Stomach (tissue), 8 donors: ENCODE measurements at regions not wholly inside any gene's neighbourhood (a gene's known extent, or its start where the extent isn't known, plus 50 kb on each side); places are given as distances from the start of the nearest gene placed in this dataset.

ENCODE experiments used
- DNase-seq, 2 donors: peaks; one replicate each; pipeline versions ENCODE4 v3.0.0 to v3.0.0-alpha.2; 2013 to 2019
- H3K27ac ChIP-seq, 5 donors: fragments of 200-600 bp in 4 of 5; sonication (generic) in 4 of 5; one replicate each; pipeline ENCODE4 v1.5.1; 2013 to 2019; ENCODE audit warnings: mild to moderate bottlenecking in 1 of 5, moderate library complexity in 1 of 5
- H3K27me3 ChIP-seq, 3 donors: fragments of 200-600 bp; sonication (generic); one replicate each; pipeline ENCODE4 v1.5.1; 2017 to 2019; ENCODE audit warnings: mixed run types in 1 of 3
- H3K36me3 ChIP-seq, 4 donors: fragments of 200-600 bp; sonication (generic); 1 replicate in 3 of 4; 2 replicates in 1 of 4; pipeline ENCODE4 v1.5.1; 2016 to 2019
- H3K4me1 ChIP-seq, 4 donors: fragments of 200-600 bp; sonication (generic); one replicate each; pipeline ENCODE4 v1.5.1; 2016 to 2019
- H3K4me3 ChIP-seq, 4 donors: fragments of 200-600 bp; sonication (generic) in 3 of 4; one replicate each; pipeline ENCODE4 v1.5.1; 2016 to 2019; ENCODE audit warnings: mild to moderate bottlenecking in 1 of 4
- H3K9me3 ChIP-seq, 4 donors: fragments of 200-600 bp; sonication (generic); one replicate each; pipeline ENCODE4 v1.5.1; 2016 to 2019
- CTCF ChIP-seq, 7 experiments: fragments of 450-650 bp in 4 of 7; fragments of 200-600 bp in 3 of 7; sonication (generic) in 3 of 7; IDR thresholded peaks; one replicate each; pipeline ENCODE4 v1.5.1; 2016 to 2019; ENCODE audit warnings: antibody characterized with exemption in 7 of 7, control low read depth in 2 of 7, mild to moderate bottlenecking in 1 of 7
- EP300 ChIP-seq: sonication (generic); formaldehyde crosslinking; IDR thresholded peaks from one replicate; pipeline ENCODE4 v1.6.1; 2017; ENCODE audit warnings: antibody characterized with exemption
- POLR2A ChIP-seq, 4 donors: fragments of 450-650 bp; IDR thresholded peaks; one replicate each; pipeline ENCODE4 v1.6.1; 2016; ENCODE audit warnings: antibody characterized with exemption in 4 of 4, control low read depth in 2 of 4, mild to moderate bottlenecking in 1 of 4, moderate library complexity in 1 of 4
- POLR2AphosphoS5 ChIP-seq, 3 donors: sonication (generic); formaldehyde crosslinking; IDR thresholded peaks; one replicate each; pipeline ENCODE4 v1.6.1; 2016; ENCODE audit warnings: antibody characterized with exemption in 3 of 3
- WGBS, 5 donors: extraction: QIAGEN DNeasy Blood & Tissue Kit in 3 of 5; methylation state at CpG; one replicate each; pipeline versions ENCODE4 v1.1.5 to v1.1.7; 2013 to 2018; 5-methylcytosine and 5-hydroxymethylcytosine counted together
- intact Hi-C: fragments of 100-400 bp; cut with DNase I; formaldehyde crosslinking; loops from one replicate; pipeline ENCODE4 v1.15.1; 2023; ENCODE audit warnings: low total_unique reads
- donor health status: healthy with polysubstance abuse.
- donor health status: Bipolar disorder and iron deficiency.
- donor health status: healthy.

- intact Hi-C loops = no loop called here
- no peak overlapping the region for H3K4me3 ChIP-seq
- WGBS, 5 donors = 49 to 76% (median 67%) methylated on average over 7 of the region's 7 CpGs
- no peaks in the 10 kb centered on the region for H3K4me1 ChIP-seq
- peaks cover 0 to 12% (median 0%) of the 10 kb centered on the region in 4 donors for H3K9me3 ChIP-seq
- H3K27ac ChIP-seq = no peak overlapping the region
- H3K27me3 ChIP-seq = peaks cover 0 to 3% (median 0%) of the 10 kb centered on the region in 3 donors
- DNase-seq = no peak
- no peaks in the 10 kb centered on the region for H3K36me3 ChIP-seq
- TF ChIP-seq POLR2AphosphoS5 (IDR thresholded peaks at IDR 0.05) (no peak), EP300 (no peak), POLR2A (IDR thresholded peaks at IDR 0.05) (no peak), CTCF (IDR thresholded peaks at IDR 0.05) (no peak)
Measured at GRCh38 chr16:5551909-5552308, 454.3 kb upstream of the EEF2KMT start.

- no peak overlapping the region for H3K4me3 ChIP-seq
- H3K9me3 ChIP-seq = peaks cover 0 to 9% (median 0%) of the 10 kb centered on the region in 4 donors
- TF ChIP-seq POLR2AphosphoS5 (IDR thresholded peaks at IDR 0.05) (no peak), CTCF (IDR thresholded peaks at IDR 0.05) (no peak), EP300 (no peak), POLR2A (IDR thresholded peaks at IDR 0.05) (no peak)
- H3K27me3 ChIP-seq = no peaks in the 10 kb centered on the region
- intact Hi-C loops = no loop called here
- no peaks in the 10 kb centered on the region for H3K36me3 ChIP-seq
- 65 to 79% (median 71%) methylated on average over 3 of the region's 3 CpGs for WGBS, 5 donors
- no peak overlapping the region for H3K27ac ChIP-seq
- DNase-seq = no peak
- H3K4me1 ChIP-seq = no peaks in the 10 kb centered on the region
Measured at GRCh38 chr16:5549802-5550201, 452.2 kb upstream of the EEF2KMT start.

- intact Hi-C loops = no loop called here
- Histone ChIP-seq H3K27me3 (no peaks in the 10 kb centered on the region), H3K4me1 (no peaks in the 10 kb centered on the region), H3K4me3 (no peak overlapping the region), H3K27ac (no peak overlapping the region), H3K36me3 (no peaks in the 10 kb centered on the region), H3K9me3 (peaks cover 0 to 20% (median 8%) of the 10 kb centered on the region in 4 donors)
- DNase-seq = no peak
- TF ChIP-seq POLR2A (IDR thresholded peaks at IDR 0.05) (no peak), EP300 (no peak), CTCF (IDR thresholded peaks at IDR 0.05) (no peak), POLR2AphosphoS5 (IDR thresholded peaks at IDR 0.05) (no peak)
- 25 to 41% (median 36%) methylated on average over 3 of the region's 3 CpGs for WGBS, 5 donors
Measured at GRCh38 chr16:5541356-5541755, 443.8 kb upstream of the EEF2KMT start.

- H3K27me3 ChIP-seq = no peaks in the 10 kb centered on the region
- H3K36me3 ChIP-seq = no peaks in the 10 kb centered on the region
- intact Hi-C loops = no loop called here
- no peak overlapping the region for H3K27ac ChIP-seq
- H3K4me1 ChIP-seq = no peaks in the 10 kb centered on the region
- WGBS, 5 donors = 61 to 82% (median 67%) methylated on average over 1 of the region's 1 CpG
- TF ChIP-seq POLR2AphosphoS5 (IDR thresholded peaks at IDR 0.05) = no peak
- TF ChIP-seq CTCF (IDR thresholded peaks at IDR 0.05) = no peak
- no peak for TF ChIP-seq POLR2A (IDR thresholded peaks at IDR 0.05)
- no peak for TF ChIP-seq EP300
- H3K9me3 ChIP-seq = peaks cover 0 to 33% (median 17%) of the 10 kb centered on the region in 4 donors
- no peak for DNase-seq
- H3K4me3 ChIP-seq = no peak overlapping the region
Measured at GRCh38 chr16:5537347-5537746, 439.8 kb upstream of the EEF2KMT start.
